RWPE1 (cell line): ENCODE measurements at regions not wholly inside any gene's neighbourhood (a gene's known extent, or its start where the extent isn't known, plus 50 kb on each side); places are given as distances from the start of the nearest gene placed in this dataset.
"Not testable (repeated sequence)": the region's sequence is repeated elsewhere in the genome, so short reads cannot be mapped to it uniquely, and the experiment has no call there.

Experiments
- CTCF ChIA-PET: fragments of 350-600 bp; sonication (Branson Sonifier 250); formaldehyde crosslinking; extraction: SDS; loops from one replicate; lab custom pipeline; 2021; lab: Yijun Ruan, JAX
- POLR2A ChIA-PET: fragments of 400-600 bp; formaldehyde crosslinking; extraction: SDS; loops from one replicate; lab custom pipeline; 2020; ENCODE audit warnings: antibody characterized with exemption; ENCODE audit not compliant: low non-redundant PET; lab: Yijun Ruan, JAX
- DNase-seq: peaks from one replicate; pipeline ENCODE4 v3.0.0; 2012; ENCODE audit warnings: low spot score
- H3K27ac ChIP-seq: fragments of 450-650 bp; 2 replicates; pipeline ENCODE4 v1.5.1; 2017
- TF ChIP-seq, protein P1 (sequence below): fragments of 450-650 bp; conservative IDR thresholded peaks from 2 replicates; pipeline ENCODE4 v1.5.1; 2017; ENCODE audit warnings: low read depth, mild to moderate bottlenecking

GRCh38 chr6:93663111-93663510 is 243.8 kb upstream of the EPHA7 start:
- no peak overlapping the region for H3K27ac ChIP-seq
- ChIA-PET CTCF (no interaction called here), POLR2A (no interaction called here)
- TF ChIP-seq, protein P1, sequence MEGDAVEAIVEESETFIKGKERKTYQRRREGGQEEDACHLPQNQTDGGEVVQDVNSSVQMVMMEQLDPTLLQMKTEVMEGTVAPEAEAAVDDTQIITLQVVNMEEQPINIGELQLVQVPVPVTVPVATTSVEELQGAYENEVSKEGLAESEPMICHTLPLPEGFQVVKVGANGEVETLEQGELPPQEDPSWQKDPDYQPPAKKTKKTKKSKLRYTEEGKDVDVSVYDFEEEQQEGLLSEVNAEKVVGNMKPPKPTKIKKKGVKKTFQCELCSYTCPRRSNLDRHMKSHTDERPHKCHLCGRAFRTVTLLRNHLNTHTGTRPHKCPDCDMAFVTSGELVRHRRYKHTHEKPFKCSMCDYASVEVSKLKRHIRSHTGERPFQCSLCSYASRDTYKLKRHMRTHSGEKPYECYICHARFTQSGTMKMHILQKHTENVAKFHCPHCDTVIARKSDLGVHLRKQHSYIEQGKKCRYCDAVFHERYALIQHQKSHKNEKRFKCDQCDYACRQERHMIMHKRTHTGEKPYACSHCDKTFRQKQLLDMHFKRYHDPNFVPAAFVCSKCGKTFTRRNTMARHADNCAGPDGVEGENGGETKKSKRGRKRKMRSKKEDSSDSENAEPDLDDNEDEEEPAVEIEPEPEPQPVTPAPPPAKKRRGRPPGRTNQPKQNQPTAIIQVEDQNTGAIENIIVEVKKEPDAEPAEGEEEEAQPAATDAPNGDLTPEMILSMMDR = no peak
- no peak for DNase-seq

GRCh38 chr6:93654548-93654947 is 235.2 kb upstream of the EPHA7 start:
- TF ChIP-seq, protein P1 = no peak
- ChIA-PET CTCF (no interaction called here), POLR2A (no interaction called here)
- no peak for DNase-seq
- H3K27ac ChIP-seq = no peak overlapping the region

DNA sequence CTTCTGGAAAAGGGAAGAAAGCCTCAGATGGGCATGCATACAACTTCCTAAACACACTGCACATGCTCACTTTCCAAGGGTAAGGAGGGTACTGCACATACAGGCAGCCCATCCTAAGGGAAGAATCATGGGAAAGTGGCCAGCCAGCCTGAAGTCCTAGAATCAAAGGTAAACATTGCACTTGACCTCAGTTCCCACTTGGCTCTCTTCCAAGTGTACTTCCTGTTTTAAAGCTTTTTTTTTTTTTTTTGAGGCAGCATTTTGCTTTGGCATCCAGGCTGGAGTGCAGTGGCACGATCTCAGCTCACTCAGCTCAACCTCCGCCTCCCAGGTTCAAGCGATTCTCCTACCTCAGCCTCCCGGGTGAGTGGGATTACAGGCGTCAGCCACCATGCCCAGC is 225.3 kb upstream of the EPHA7 start:
- CTCF ChIA-PET = no interaction called here
- POLR2A ChIA-PET = no interaction called here
- TF ChIP-seq, protein P1 = no peak
- H3K27ac ChIP-seq = no peak overlapping the region
- no peak for DNase-seq

GRCh38 chr6:93639126-93639525 is 219.8 kb upstream of the EPHA7 start:
- H3K27ac ChIP-seq = no peak overlapping the region
- CTCF ChIA-PET = no interaction called here
- POLR2A ChIA-PET = no interaction called here
- no peak for DNase-seq
- TF ChIP-seq, protein P1 = no peak

DNA sequence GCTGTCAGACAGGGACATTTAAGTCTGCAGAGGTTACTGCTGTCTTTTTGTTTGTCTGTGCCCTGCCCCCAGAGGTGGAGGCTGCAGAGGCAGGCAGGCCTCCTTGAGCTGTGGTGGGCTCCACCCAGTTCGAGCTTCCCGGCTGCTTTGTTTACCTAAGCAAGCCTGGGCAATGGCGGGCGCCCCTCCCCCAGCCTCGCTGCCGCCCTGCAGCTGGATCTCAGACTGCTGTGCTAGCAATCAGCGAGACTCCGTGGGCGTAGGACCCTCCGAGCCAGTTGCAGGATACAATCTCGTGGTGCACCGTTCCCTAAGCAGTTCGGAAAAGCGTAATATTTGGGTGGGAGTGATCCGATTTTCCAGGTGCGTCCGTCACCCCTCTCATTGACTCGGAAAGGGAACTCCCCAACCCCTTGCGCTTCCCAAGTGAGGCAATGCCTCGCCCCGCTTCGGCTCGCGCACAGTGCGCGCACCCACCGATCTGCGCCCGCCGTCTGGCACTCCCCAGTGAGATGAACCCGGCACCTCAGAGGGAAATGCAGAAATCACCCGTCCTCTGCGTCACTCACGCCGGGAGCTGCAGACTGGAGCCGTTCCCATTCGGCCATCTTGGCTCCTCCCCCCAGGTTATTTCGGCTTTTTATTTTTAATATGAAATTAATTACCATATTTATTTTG is 217.8 kb upstream of the EPHA7 start:
- H3K27ac ChIP-seq, DNase-seq, POLR2A ChIA-PET, CTCF ChIA-PET: not testable (repeated sequence)

DNA sequence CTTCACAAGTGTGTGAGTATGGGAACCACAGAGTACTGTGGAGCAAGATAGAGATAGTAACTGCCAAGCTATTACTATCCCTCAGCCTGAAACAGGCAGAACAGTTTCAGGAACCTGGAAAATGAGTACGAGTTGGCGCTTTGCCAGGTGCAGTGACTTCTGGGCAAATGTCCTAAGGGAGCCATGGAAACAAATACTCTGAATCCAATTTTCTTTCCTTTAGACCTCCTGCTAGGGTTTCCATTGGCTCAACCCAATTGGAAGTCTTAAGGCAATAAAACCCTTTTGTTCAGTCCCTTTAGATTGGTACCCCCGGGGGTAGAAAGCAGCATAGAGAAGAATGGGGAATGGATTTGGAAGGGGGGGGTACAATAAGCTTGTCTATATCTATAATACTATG is 205.0 kb upstream of the EPHA7 start:
- DNase-seq = no peak
- no peak overlapping the region for H3K27ac ChIP-seq
- TF ChIP-seq, protein P1 = no peak
- ChIA-PET POLR2A (no interaction called here), CTCF (no interaction called here)

GRCh38 chr6:93621442-93621841 is 202.1 kb upstream of the EPHA7 start:
- TF ChIP-seq, protein P1 = no peak
- ChIA-PET CTCF (no interaction called here), POLR2A (no interaction called here)
- no peak overlapping the region for H3K27ac ChIP-seq
- DNase-seq = no peak
